ENCODE measurements at regions not wholly inside any gene's neighbourhood (a gene's known extent, or its start where the extent isn't known, plus 50 kb on each side); places are given as distances from the start of the nearest gene placed in this dataset.

DNA sequence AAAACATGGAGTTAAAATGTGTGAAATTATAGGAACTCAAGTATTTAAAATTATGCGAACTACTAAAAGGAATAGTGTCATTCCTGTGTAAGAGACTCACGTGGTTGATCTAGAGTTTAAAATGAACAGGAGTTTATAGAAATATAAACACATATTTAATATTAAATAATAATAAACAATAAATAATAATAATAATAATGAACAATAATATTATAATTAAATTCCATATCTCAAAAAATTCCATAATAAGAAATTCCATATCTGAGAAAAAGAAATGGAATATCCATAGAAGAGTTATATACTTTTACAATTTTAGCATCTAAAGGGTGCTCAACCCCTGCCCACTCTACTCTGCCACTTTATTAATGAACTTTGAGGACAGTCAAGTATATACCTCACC lies 429.6 kb downstream of the TNS3 start:
- Histone ChIP-seq H2AFZ (ENCODE audit: low read depth) (no peak overlapping the region), H3K4me1 (ENCODE audit: low read depth, poor library complexity, severe bottlenecking) (no peaks in the 10 kb centered on the region), H3K27me3 (ENCODE audit: insufficient read depth, low read depth) (no peaks in the 10 kb centered on the region), H3K27ac (no peak overlapping the region), H3K79me2 (ENCODE audit: insufficient read depth, low read depth) (no peaks in the 10 kb centered on the region), H3K4me3 (IDR thresholded peaks at IDR 0.05; ENCODE audit: insufficient read depth, low read depth, low read length) (no peak overlapping the region), H3K9ac (no peak overlapping the region), H4K20me1 (ENCODE audit: insufficient read depth) (no peaks in the 10 kb centered on the region), H3K4me2 (no peak overlapping the region), H3K36me3 (ENCODE audit: insufficient read depth) (no peaks in the 10 kb centered on the region)
- TF ChIP-seq, protein P1, sequence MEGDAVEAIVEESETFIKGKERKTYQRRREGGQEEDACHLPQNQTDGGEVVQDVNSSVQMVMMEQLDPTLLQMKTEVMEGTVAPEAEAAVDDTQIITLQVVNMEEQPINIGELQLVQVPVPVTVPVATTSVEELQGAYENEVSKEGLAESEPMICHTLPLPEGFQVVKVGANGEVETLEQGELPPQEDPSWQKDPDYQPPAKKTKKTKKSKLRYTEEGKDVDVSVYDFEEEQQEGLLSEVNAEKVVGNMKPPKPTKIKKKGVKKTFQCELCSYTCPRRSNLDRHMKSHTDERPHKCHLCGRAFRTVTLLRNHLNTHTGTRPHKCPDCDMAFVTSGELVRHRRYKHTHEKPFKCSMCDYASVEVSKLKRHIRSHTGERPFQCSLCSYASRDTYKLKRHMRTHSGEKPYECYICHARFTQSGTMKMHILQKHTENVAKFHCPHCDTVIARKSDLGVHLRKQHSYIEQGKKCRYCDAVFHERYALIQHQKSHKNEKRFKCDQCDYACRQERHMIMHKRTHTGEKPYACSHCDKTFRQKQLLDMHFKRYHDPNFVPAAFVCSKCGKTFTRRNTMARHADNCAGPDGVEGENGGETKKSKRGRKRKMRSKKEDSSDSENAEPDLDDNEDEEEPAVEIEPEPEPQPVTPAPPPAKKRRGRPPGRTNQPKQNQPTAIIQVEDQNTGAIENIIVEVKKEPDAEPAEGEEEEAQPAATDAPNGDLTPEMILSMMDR (conservative IDR thresholded peaks at IDR 0.05; ENCODE audit: low read depth, low read length), result no peak

DNA sequence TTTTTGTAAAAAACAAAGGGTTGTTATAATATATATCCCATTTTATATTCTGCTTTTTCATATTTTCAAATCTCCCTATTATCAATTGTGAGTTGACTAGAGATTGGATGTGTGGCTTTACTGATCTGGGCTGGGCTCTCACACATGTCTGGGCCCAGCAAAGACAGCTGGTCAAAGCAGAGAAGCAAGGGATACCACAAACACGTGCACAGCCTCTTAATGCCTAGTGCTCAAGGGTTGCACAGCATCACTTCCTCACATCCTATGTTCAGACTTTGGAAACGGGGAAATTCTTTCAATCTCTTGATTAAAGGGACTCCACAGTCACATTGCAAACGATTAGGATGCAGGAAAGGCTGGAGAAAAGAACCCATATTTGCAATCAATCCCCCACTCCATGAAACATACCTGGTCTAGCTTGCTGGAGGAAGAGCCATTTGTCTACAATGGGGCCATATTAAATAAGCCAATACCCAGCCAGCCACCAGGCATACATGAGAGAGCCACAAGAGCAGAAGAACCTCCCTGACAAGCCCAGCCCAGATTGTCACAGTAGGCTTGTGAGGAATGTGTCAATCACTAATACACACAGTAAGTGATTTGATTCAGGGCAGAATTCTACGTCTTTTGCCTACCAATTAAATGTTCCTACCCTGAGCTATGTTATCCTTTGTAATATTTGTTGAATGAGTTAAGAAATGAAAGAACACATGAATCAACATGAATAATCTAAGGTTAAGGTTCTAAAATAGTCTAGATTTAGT lies 431.2 kb downstream of the TNS3 start:
- H3K27me3 ChIP-seq (ENCODE audit: insufficient read depth, low read depth), result no peaks in the 10 kb centered on the region
- no peaks in the 10 kb centered on the region for H3K79me2 ChIP-seq (ENCODE audit: insufficient read depth, low read depth)
- no peak overlapping the region for H2AFZ ChIP-seq (ENCODE audit: low read depth)
- TF ChIP-seq, protein P1 (conservative IDR thresholded peaks at IDR 0.05; ENCODE audit: low read depth, low read length), result no peak
- H3K4me1 ChIP-seq (ENCODE audit: low read depth, poor library complexity, severe bottlenecking), result no peaks in the 10 kb centered on the region
- H3K27ac ChIP-seq, result no peak overlapping the region
- H3K36me3 ChIP-seq (ENCODE audit: insufficient read depth), result no peaks in the 10 kb centered on the region
- H4K20me1 ChIP-seq (ENCODE audit: insufficient read depth), result no peaks in the 10 kb centered on the region
- no peak overlapping the region for H3K4me2 ChIP-seq
- H3K4me3 ChIP-seq (IDR thresholded peaks at IDR 0.05; ENCODE audit: insufficient read depth, low read depth, low read length), result no peak overlapping the region
- no peak overlapping the region for H3K9ac ChIP-seq

DNA sequence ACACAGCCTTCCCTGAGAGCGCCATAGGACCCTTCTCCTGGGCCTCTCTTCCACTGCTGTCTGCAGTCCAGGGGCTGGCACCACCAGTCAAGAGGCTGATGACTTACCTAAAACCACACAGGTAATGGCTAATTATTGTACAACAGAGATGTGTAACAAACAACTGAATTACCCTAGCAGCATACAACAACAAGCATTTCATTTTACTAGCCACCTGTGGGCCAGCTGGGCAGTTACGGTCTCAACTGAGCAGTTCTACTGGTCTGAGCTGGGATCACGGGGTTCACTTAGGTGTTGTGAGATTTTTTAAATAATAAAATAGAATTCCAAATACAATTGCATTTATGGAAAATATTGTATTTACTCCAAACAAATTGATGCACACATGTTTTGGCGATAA lies 431.9 kb downstream of the TNS3 start:
- H4K20me1 ChIP-seq (ENCODE audit: insufficient read depth), result no peaks in the 10 kb centered on the region
- no peaks in the 10 kb centered on the region for H3K79me2 ChIP-seq (ENCODE audit: insufficient read depth, low read depth)
- no peak overlapping the region for H3K4me3 ChIP-seq (IDR thresholded peaks at IDR 0.05; ENCODE audit: insufficient read depth, low read depth, low read length)
- H3K27ac ChIP-seq, result no peak overlapping the region
- H3K4me2 ChIP-seq, result no peak overlapping the region
- TF ChIP-seq, protein P1 (conservative IDR thresholded peaks at IDR 0.05; ENCODE audit: low read depth, low read length), result no peak
- no peaks in the 10 kb centered on the region for H3K27me3 ChIP-seq (ENCODE audit: insufficient read depth, low read depth)
- no peaks in the 10 kb centered on the region for H3K4me1 ChIP-seq (ENCODE audit: low read depth, poor library complexity, severe bottlenecking)
- no peaks in the 10 kb centered on the region for H3K36me3 ChIP-seq (ENCODE audit: insufficient read depth)
- H2AFZ ChIP-seq (ENCODE audit: low read depth), result no peak overlapping the region
- H3K9ac ChIP-seq, result no peak overlapping the region

DNA sequence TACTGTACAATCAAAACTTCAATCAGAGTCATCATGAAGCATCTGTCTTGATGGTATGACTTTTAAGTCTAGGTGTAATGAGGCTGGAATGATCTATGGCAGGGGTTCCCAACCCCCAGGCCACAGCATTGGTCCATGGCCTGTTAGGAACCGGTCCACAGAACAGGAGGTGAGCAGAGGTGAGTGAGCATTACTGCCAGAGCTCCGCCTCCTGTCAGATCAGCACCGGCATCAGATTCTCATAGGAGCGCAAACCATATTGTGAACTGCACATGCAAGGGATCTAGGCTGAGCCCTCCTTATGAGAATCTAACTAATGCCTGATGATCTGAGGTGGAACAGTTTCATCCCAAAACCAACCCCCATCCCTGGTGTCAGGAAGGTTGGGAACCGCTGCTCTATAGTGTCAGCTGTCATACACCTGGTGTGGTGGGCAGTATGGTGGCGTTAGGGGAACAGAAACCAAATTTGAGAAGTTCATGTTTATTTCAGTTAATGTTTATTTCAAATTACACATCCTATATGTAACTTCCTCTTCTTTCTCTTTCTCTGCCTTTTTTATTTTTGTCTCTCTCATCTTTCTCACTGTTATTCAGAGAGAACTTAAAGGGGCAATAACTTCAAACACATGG lies 432.6 kb downstream of the TNS3 start:
- no peak overlapping the region for H3K27ac ChIP-seq
- TF ChIP-seq, protein P1 (conservative IDR thresholded peaks at IDR 0.05; ENCODE audit: low read depth, low read length), result no peak
- H3K9ac ChIP-seq, result no peak overlapping the region
- no peak overlapping the region for H2AFZ ChIP-seq (ENCODE audit: low read depth)
- H3K79me2 ChIP-seq (ENCODE audit: insufficient read depth, low read depth), result no peaks in the 10 kb centered on the region
- no peaks in the 10 kb centered on the region for H4K20me1 ChIP-seq (ENCODE audit: insufficient read depth)
- H3K4me3 ChIP-seq (IDR thresholded peaks at IDR 0.05; ENCODE audit: insufficient read depth, low read depth, low read length), result no peak overlapping the region
- H3K4me2 ChIP-seq, result no peak overlapping the region
- no peaks in the 10 kb centered on the region for H3K36me3 ChIP-seq (ENCODE audit: insufficient read depth)
- no peaks in the 10 kb centered on the region for H3K4me1 ChIP-seq (ENCODE audit: low read depth, poor library complexity, severe bottlenecking)
- H3K27me3 ChIP-seq (ENCODE audit: insufficient read depth, low read depth), result no peaks in the 10 kb centered on the region
